Adrenal gland (tissue), 5 donors: ENCODE measurements at regions not wholly inside any gene's neighbourhood (a gene's known extent, or its start where the extent isn't known, plus 50 kb on each side); places are given as distances from the start of the nearest gene placed in this dataset.

Experiments used
- POLR2A ChIP-seq, 2 donors: fragments of 450-650 bp; IDR thresholded peaks; one replicate each; pipeline ENCODE4 v1.6.1; 2017; ENCODE audit warnings: antibody characterized with exemption in 2 of 2, mild to moderate bottlenecking in 2 of 2, moderate library complexity in 1 of 2
- TF ChIP-seq, protein P1 (sequence below), 6 experiments: fragments of 450-650 bp in 4 of 6; fragments of 200-600 bp in 2 of 6; sonication (generic) in 1 of 6; IDR thresholded peaks; 1 replicate in 5 of 6; 2 replicates in 1 of 6; pipeline versions ENCODE4 v1.5.1 to v1.8.0; 2016 to 2021; ENCODE audit warnings: antibody characterized with exemption in 6 of 6, mild to moderate bottlenecking in 2 of 6, moderate library complexity in 1 of 6
- donor health status: DM: no; HTN: no; CAD: no.

DNA sequence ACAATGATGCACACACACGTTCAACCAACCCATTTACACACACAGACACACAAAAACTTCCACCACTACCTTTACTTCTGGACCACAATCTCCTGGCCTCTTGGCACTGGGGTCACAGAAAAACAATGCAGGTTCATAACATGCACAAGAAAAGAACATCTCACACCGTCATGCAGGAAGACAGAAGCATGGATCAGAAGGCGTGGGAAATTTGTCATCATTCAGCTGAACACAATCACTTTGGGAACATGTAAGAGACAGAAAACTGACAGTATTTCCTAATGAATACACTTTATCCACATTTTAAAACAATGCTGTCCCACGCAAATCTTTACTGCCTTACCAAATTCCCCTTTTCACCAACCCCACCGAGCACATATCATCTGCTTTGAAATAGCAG is 501.9 kb upstream of the KLHL29 start:
- no peak for TF ChIP-seq POLR2A (IDR thresholded peaks at IDR 0.05)
- TF ChIP-seq, protein P1, sequence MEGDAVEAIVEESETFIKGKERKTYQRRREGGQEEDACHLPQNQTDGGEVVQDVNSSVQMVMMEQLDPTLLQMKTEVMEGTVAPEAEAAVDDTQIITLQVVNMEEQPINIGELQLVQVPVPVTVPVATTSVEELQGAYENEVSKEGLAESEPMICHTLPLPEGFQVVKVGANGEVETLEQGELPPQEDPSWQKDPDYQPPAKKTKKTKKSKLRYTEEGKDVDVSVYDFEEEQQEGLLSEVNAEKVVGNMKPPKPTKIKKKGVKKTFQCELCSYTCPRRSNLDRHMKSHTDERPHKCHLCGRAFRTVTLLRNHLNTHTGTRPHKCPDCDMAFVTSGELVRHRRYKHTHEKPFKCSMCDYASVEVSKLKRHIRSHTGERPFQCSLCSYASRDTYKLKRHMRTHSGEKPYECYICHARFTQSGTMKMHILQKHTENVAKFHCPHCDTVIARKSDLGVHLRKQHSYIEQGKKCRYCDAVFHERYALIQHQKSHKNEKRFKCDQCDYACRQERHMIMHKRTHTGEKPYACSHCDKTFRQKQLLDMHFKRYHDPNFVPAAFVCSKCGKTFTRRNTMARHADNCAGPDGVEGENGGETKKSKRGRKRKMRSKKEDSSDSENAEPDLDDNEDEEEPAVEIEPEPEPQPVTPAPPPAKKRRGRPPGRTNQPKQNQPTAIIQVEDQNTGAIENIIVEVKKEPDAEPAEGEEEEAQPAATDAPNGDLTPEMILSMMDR (IDR thresholded peaks at IDR 0.05) = no peak
